Large intestine (tissue), 3 donors: ENCODE measurements at regions not wholly inside any gene's neighbourhood (a gene's known extent, or its start where the extent isn't known, plus 50 kb on each side); places are given as distances from the start of the nearest gene placed in this dataset.
"Not testable (repeated sequence)": the region's sequence is repeated elsewhere in the genome, so short reads cannot be mapped to it uniquely, and the experiment has no call there.

Experiments used
- DNase-seq, 2 donors: peaks; one replicate each; pipeline versions ENCODE4 v3.0.0 to v3.0.0-alpha.2; 2013
- H3K27ac ChIP-seq: one replicate; pipeline ENCODE4 v1.5.1; 2013; ENCODE audit warnings: low read length
- H3K27me3 ChIP-seq: 2 replicates; pipeline ENCODE4 v1.6.1; 2013; ENCODE audit warnings: low read length; ENCODE audit not compliant: control insufficient read depth, insufficient read depth
- H3K36me3 ChIP-seq: 2 replicates; pipeline ENCODE4 v1.6.1; 2013; ENCODE audit warnings: low read length; ENCODE audit not compliant: control insufficient read depth, insufficient read depth
- H3K4me1 ChIP-seq: one replicate; pipeline ENCODE4 v1.6.1; 2013; ENCODE audit warnings: low read length; ENCODE audit not compliant: control insufficient read depth, insufficient read depth
- H3K4me3 ChIP-seq: one replicate; pipeline ENCODE4 v1.5.1; 2013; ENCODE audit warnings: low read length
- H3K9me3 ChIP-seq: one replicate; pipeline ENCODE4 v1.6.1; 2013; ENCODE audit warnings: mild to moderate bottlenecking, low read depth, low read length, moderate library complexity; ENCODE audit not compliant: control insufficient read depth
- WGBS: methylation state at CpG from one replicate; pipeline ENCODE4 v1.1.5; 2013; ENCODE audit warnings: low lambda C conversion rate; ENCODE audit not compliant: insufficient coverage; 5-methylcytosine and 5-hydroxymethylcytosine counted together

DNA sequence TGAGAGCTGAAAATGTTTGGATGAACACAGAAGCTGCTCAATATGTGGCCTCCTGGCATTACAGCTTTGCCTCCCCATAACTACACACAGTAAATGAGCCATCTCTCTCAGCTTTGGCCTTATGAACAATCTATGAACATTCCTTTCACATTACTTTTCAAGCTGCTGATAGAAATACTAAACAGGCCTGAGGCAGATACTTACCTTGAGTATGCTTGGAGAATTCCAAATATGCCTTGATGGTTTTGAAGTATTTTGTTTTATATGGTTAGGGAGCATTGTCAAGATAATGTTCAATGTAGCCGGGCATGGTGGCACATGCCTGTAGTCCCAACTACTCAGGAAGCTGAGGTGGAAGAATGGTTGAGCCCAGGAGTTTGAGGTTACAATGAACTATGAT is 104.5 kb downstream of the CD24 start:
- Histone ChIP-seq H3K27me3 (no peaks in the 10 kb centered on the region), H3K9me3 (peaks cover 23% of the 10 kb centered on the region), H3K4me3 (no peak overlapping the region), H3K36me3 (no peaks in the 10 kb centered on the region), H3K27ac (no peak overlapping the region), H3K4me1 (peaks cover 4% of the 10 kb centered on the region)
- DNase-seq, result no peak
- WGBS, result no CpG with 5 or more reads among the region's 1 CpG

DNA sequence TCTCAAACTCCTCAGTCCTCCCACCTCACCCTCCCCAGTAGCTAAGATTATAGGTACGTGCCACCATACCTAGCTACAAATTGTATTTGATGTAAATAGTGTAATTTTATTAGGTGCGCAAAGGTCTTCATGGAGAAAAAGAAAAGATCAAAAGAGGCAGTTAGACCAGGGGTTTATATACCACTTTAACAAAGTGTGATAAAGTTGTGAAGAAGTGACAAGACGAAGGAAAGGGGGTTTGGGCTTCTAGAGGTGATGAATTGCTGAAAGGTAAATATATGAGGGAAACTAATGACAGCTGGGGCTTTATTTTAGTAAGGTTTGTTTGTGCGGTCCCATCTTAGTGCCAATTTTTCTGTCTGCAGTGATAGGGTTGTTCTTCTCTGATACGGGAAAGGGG is 105.3 kb downstream of the CD24 start:
- H3K27me3 ChIP-seq, result no peaks in the 10 kb centered on the region
- peaks cover 4% of the 10 kb centered on the region for H3K4me1 ChIP-seq
- no peak overlapping the region for H3K27ac ChIP-seq
- no peak overlapping the region for H3K4me3 ChIP-seq
- peaks cover 23% of the 10 kb centered on the region for H3K9me3 ChIP-seq
- 100% methylated on average over 1 of the region's 5 CpGs for WGBS
- no peaks in the 10 kb centered on the region for H3K36me3 ChIP-seq
- no peak for DNase-seq

DNA sequence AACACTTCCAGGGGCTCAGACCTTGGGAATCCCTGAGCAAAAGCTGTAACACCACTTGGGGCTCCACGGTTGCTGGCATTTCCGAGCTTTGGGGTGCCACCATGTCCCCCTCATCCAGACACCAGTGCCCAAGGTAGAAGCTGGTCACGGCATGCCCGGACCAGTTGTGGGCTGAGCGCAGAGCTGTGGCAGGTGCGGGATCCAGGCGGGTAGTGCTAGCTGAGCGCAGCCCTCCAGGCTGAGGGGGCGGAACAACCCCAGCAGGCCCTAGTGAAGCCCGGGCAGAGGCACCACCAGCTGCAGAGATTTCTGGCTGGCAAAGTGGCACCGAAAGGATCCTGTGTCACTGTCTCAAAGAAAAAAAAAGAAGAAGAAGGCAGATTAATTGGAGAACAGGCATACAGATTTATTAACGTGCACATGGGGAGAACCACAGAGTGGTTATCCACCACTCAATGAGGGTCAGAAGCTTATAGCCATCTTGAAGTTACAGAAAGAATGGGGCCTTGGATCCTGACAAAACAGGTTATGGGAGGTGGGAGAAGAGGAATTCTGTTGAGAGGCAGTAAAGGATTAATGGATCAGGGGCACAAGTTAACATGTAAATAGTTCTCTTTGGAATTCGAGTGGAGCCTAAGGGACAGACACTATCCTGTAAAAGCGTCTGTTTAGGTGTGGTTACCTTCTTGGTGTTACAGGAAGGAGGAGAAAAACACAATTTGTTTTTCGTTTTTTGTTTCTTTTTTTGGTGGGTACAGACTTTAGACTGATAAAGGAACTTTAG is 107.5 kb downstream of the CD24 start:
- Histone ChIP-seq H3K4me1 (peaks cover 4% of the 10 kb centered on the region), H3K36me3 (no peaks in the 10 kb centered on the region), H3K4me3 (no peak overlapping the region), H3K27me3 (no peaks in the 10 kb centered on the region), H3K9me3 (peaks cover 28% of the 10 kb centered on the region), H3K27ac (no peak overlapping the region)
- WGBS, result 100% methylated on average over 1 of the region's 15 CpGs
- DNase-seq, result no peak

DNA sequence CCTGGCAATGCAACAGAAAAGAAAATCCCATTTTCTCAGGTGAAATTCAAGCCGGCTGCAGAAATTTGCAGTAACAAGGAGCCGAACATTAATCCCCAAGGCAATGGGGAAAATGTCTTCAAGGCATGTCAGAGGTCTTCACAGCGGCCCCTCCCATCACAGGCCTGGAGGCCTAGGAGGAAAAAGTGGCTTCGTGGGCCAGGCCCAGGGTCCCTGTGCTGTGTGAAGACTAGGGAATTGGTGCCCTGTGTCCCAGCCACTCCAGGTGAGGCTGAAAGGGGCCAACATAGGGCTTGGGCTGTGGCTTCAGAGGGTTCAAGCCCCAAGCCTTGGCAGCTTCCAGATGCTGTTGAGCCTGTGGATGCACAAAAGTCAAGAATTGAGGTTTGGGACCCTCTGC is 111.7 kb downstream of the CD24 start:
- Histone ChIP-seq H3K27me3 (no peaks in the 10 kb centered on the region), H3K4me1 (no peaks in the 10 kb centered on the region), H3K27ac (no peak overlapping the region), H3K9me3 (peaks cover 16% of the 10 kb centered on the region), H3K36me3 (no peaks in the 10 kb centered on the region), H3K4me3 (no peak overlapping the region)
- no CpG with 5 or more reads among the region's 4 CpGs for WGBS
- no peak for DNase-seq

DNA sequence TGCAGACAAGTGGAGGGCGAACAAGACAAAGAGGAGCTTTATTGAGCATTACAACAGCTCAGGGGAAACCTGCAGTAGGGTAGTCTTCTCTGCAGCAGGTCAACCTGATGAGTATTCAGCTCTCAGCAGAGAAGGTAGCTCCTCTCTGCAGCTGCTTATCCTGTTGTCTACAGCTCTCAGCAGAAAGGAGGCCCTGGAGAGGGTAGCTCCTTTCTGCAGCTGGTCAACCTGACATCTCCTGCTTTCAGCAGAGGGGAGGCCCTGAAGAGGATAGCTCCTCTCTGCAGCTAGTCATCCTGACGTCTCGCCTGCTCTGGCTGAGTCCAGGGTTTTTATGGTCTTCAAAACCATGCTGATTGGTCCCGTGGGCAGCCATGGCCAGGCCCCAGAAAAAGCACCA is 113.6 kb downstream of the CD24 start:
- Histone ChIP-seq H3K4me3 (no peak overlapping the region), H3K9me3 (peaks cover 10% of the 10 kb centered on the region), H3K27me3 (no peaks in the 10 kb centered on the region), H3K27ac (no peak overlapping the region), H3K36me3 (no peaks in the 10 kb centered on the region), H3K4me1 (no peaks in the 10 kb centered on the region)
- no peak for DNase-seq
- WGBS, result no CpG with 5 or more reads among the region's 4 CpGs

DNA sequence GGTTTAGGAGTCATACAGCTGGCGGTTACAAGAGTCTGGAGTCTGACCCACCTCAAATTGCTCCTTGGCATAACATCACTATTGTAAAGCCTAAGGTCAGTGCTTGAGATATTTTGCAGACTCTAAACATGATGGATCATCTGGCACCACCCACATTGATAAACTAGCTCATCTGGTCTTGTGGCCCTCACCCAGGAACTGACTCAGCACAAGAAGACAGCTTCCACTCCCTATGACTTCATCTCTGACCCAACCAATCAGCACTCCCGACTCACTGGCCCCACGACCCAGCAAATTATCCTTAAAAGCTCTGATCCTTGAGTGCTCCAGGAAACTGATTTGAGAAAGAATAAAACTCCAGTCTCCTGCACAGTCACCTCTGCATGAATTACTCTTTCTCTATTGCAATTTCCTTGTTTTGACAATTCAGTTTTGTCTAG is 115.9 kb downstream of the CD24 start:
- no peaks in the 10 kb centered on the region for H3K4me1 ChIP-seq
- no peak for DNase-seq
- peaks cover 6% of the 10 kb centered on the region for H3K9me3 ChIP-seq
- H3K27ac ChIP-seq, result no peak overlapping the region
- no peaks in the 10 kb centered on the region for H3K27me3 ChIP-seq
- H3K4me3 ChIP-seq, result no peak overlapping the region
- H3K36me3 ChIP-seq, result no peaks in the 10 kb centered on the region
- WGBS, result no CpG with 5 or more reads among the region's 3 CpGs

DNA sequence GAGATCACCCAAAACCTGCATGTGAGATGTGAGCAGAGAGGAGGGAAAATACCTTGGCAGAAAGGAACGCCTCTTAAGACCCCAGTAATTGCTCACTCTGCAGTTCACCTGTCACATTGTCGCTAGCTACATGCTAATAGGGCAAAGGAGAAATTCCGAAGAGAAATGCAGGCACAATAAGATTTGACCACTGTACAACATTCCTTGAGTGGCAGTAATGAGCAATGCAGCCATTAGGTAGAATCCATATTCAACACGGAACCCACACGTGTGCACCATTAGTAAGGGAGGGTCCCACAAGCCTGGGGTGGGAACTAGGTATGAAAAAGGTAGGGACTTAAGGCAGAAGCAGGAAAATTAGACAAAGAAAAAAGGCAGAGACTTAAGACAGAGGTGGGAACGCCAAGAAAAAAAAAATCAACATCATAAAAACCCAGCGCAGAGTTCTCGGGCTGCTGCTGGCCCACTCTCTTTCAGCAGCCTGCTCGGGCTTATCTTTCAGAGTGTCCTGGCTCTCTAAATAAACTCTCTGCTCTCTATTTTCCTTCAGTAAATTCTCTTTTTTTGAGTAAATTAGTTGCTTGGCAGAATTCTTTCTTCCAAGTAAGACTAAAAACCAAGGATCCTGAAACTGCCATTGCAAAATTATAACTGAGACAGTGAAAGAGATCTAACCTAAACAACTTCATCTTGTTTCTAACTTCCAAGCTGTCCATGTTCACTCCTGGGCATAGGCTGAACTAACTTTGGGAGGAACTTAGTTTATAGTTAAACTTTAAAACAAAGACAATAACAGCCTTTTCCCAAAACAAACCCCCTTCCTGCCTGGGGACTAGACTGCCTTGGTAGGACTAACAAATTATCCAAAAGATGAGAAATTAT is 116.5 kb downstream of the CD24 start:
- no peak for DNase-seq
- H3K27me3 ChIP-seq, result no peaks in the 10 kb centered on the region
- no peak overlapping the region for H3K27ac ChIP-seq
- no peaks in the 10 kb centered on the region for H3K36me3 ChIP-seq
- WGBS, result 52% methylated on average over 3 of the region's 9 CpGs
- no peaks in the 10 kb centered on the region for H3K4me1 ChIP-seq
- peaks cover 6% of the 10 kb centered on the region for H3K9me3 ChIP-seq
- no peak overlapping the region for H3K4me3 ChIP-seq

DNA sequence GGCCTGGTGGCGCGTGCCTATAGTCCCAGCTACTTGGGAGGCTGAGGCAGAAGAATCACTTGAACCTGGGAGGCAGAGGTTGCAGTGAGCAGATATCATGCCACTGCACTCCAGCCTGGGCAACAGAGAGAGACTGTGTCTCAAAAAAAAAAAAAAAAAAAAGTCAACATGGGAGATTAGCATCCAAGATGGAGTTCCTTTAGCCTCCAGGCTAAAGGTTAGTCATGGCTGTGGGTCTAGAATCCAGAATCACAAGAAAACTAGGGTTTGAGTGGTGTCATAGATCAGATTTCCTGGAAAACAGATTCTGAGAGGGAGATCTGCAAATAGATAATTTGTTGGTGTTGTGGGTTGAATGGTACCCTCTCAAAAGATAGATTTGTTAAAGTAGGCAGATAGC is 117.2 kb downstream of the CD24 start:
- no CpG with 5 or more reads among the region's 2 CpGs for WGBS
- H3K4me3 ChIP-seq, H3K27me3 ChIP-seq, H3K4me1 ChIP-seq, H3K9me3 ChIP-seq, H3K36me3 ChIP-seq, DNase-seq, H3K27ac ChIP-seq: not testable (repeated sequence)

DNA sequence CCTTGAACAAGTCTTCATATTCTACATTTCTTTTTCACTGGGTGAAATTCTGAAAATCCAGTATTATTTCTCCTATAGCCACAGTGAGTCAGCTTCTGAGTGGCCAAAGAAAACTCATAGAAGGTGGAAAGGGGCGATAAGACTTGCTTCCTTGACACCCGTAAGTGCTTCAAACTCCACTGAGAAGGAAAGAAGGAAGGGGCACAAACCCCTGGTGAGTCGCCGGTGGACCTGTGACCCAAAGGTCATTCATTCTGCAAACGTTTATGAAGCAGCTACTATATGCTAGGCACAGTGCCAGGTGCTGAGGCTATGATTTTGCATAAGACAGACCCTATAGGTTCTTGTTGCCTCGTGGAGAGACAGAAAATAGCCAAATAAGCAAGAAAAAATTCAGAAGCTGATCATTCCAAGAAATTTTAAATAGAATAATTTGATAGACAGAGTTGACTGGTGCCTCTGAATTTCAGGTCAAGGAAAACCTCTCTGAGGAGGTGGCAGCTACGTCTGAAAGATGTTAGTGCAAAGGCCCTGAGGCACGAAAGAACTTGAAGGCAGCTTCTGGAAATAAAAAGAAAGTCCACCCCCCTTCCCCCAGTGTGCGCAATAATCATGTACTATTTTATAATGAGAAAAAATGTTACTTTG is 118.2 kb downstream of the CD24 start:
- Histone ChIP-seq H3K36me3 (no peaks in the 10 kb centered on the region), H3K27ac (no peak overlapping the region), H3K27me3 (no peaks in the 10 kb centered on the region), H3K4me3 (no peak overlapping the region), H3K9me3 (peaks cover 11% of the 10 kb centered on the region), H3K4me1 (no peaks in the 10 kb centered on the region)
- 92% methylated on average over 2 of the region's 9 CpGs for WGBS
- DNase-seq, result no peak

DNA sequence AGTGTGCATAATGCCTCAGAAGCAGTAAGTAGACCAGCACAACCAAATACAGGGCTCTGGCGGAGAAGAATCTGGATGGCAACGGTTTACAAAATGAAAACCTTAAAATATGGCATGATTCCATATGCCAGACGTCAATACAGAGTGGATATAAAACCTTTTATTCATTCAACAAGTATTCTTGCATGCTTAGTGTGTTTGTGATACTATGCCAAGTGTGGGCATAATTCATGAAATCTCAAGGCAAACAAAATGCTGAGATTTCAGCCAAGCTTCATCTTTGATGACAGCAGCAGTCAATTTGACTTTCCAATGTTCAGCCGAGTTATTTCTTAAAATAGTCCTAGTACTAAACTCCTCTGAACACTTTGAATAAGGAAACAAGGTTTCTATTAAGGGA is 119.4 kb downstream of the CD24 start:
- H3K4me3 ChIP-seq, result no peak overlapping the region
- no peaks in the 10 kb centered on the region for H3K4me1 ChIP-seq
- WGBS, result no CpG with 5 or more reads among the region's 4 CpGs
- H3K36me3 ChIP-seq, result no peaks in the 10 kb centered on the region
- no peak for DNase-seq
- no peak overlapping the region for H3K27ac ChIP-seq
- H3K9me3 ChIP-seq, result peaks cover 7% of the 10 kb centered on the region
- H3K27me3 ChIP-seq, result no peaks in the 10 kb centered on the region
